ENCODE measurements at regions not wholly inside any gene's neighbourhood (a gene's known extent, or its start where the extent isn't known, plus 50 kb on each side); places are given as distances from the start of the nearest gene placed in this dataset.

GRCh38 chr3:148330542-148330941, 367.2 kb upstream of the AGTR1 start:
- Histone ChIP-seq H3K4me2 (ENCODE audit: low read depth, low read length) (no peak overlapping the region), H3K18ac (ENCODE audit: low read depth, low read length) (no peak overlapping the region), H3K4me3 (ENCODE audit: insufficient read depth, low read depth, low read length) (no peak overlapping the region), H3K79me1 (ENCODE audit: low read depth in 1 of 2, low read length in 2 of 2) (no peaks in the 10 kb centered on the region), H3K9me1 (ENCODE audit: insufficient read depth, low read length) (no peaks in the 10 kb centered on the region), H3K23ac (ENCODE audit: low read depth, low read length) (no peak overlapping the region), H3K4ac (ENCODE audit: low read depth, low read length) (no peak overlapping the region), H3K9me3 (ENCODE audit: control insufficient read depth, insufficient read depth, low read length) (no peaks in the 10 kb centered on the region), H2AFZ (replicated peaks; ENCODE audit: low read length, poor library complexity) (no peak overlapping the region), H2AK5ac (ENCODE audit: low read depth, low read length) (no peak overlapping the region), H4K5ac (ENCODE audit: low read depth, low read length) (no peak overlapping the region), H3K36me3 (ENCODE audit: control insufficient read depth, insufficient read depth, low read length) (no peaks in the 10 kb centered on the region), H2AK9ac (replicated peaks; ENCODE audit: low read depth, low read length, poor library complexity) (no peak overlapping the region), H2BK20ac (ENCODE audit: low read depth, low read length) (no peak overlapping the region; the same call in 1 of the 2 replicates), H3K4me1 (ENCODE audit: control insufficient read depth, insufficient read depth, low read length) (peaks cover 4% of the 10 kb centered on the region; the same call in 1 of the 2 replicates), H4K20me1 (ENCODE audit: insufficient read depth, low read length) (no peaks in the 10 kb centered on the region), H2BK5ac (ENCODE audit: low read depth, low read length, poor library complexity, severe bottlenecking) (no peak overlapping the region), H3K56ac (ENCODE audit: extremely low read depth, insufficient read depth, low read length) (no peak overlapping the region; the same call in 1 of the 2 replicates), H2BK15ac (ENCODE audit: low read depth, low read length) (no peak overlapping the region), H4K8ac (ENCODE audit: low read depth in 2 of 2, low read length in 2 of 2) (no peak overlapping the region), H3K27ac (ENCODE audit: insufficient read depth, low read length) (no peak overlapping the region), H3K27me3 (ENCODE audit: control insufficient read depth, insufficient read depth, low read length) (no peaks in the 10 kb centered on the region), H3K14ac (replicated peaks; ENCODE audit: low read depth, low read length) (no peak overlapping the region), H3K9ac (ENCODE audit: low read depth, low read length) (no peak overlapping the region), H2BK120ac (ENCODE audit: low read depth, low read length) (no peak overlapping the region), H4K91ac (ENCODE audit: insufficient read depth, low read depth, low read length) (no peak overlapping the region)
- TF ChIP-seq MXI1 (IDR thresholded peaks at IDR 0.05; ENCODE audit: borderline replicate concordance, low read depth, low read length) (no peak), BHLHE40 (IDR thresholded peaks at IDR 0.05; ENCODE audit: low read depth, low read length) (no peak), POLR2A (IDR thresholded peaks at IDR 0.05; ENCODE audit: low read depth, low read length) (no peak), MAZ (IDR thresholded peaks at IDR 0.05; ENCODE audit: borderline replicate concordance, low read depth, low read length) (no peak), RFX5 (IDR thresholded peaks at IDR 0.05; ENCODE audit: low read depth, low read length) (no peak), ELK1 (IDR thresholded peaks at IDR 0.05; ENCODE audit: borderline replicate concordance, low read depth, low read length) (no peak), RCOR1 (IDR thresholded peaks at IDR 0.05; ENCODE audit: insufficient replicate concordance, low read length) (no peak), MAFK (IDR thresholded peaks at IDR 0.05; ENCODE audit: low read depth, low read length) (no peak), SMC3 (IDR thresholded peaks at IDR 0.05; ENCODE audit: low read depth, low read length) (no peak), CEBPB (IDR thresholded peaks at IDR 0.05; ENCODE audit: low read depth, low read length) (no peak)
- TF ChIP-seq, protein P1, sequence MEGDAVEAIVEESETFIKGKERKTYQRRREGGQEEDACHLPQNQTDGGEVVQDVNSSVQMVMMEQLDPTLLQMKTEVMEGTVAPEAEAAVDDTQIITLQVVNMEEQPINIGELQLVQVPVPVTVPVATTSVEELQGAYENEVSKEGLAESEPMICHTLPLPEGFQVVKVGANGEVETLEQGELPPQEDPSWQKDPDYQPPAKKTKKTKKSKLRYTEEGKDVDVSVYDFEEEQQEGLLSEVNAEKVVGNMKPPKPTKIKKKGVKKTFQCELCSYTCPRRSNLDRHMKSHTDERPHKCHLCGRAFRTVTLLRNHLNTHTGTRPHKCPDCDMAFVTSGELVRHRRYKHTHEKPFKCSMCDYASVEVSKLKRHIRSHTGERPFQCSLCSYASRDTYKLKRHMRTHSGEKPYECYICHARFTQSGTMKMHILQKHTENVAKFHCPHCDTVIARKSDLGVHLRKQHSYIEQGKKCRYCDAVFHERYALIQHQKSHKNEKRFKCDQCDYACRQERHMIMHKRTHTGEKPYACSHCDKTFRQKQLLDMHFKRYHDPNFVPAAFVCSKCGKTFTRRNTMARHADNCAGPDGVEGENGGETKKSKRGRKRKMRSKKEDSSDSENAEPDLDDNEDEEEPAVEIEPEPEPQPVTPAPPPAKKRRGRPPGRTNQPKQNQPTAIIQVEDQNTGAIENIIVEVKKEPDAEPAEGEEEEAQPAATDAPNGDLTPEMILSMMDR (conservative IDR thresholded peaks at IDR 0.05; ENCODE audit: low read depth, low read length) = no peak
- TF ChIP-seq, protein P2, sequence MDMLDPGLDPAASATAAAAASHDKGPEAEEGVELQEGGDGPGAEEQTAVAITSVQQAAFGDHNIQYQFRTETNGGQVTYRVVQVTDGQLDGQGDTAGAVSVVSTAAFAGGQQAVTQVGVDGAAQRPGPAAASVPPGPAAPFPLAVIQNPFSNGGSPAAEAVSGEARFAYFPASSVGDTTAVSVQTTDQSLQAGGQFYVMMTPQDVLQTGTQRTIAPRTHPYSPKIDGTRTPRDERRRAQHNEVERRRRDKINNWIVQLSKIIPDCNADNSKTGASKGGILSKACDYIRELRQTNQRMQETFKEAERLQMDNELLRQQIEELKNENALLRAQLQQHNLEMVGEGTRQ (IDR thresholded peaks at IDR 0.05; ENCODE audit: low read depth, low read length) = no peak
- no TSS peak for BruUV-seq (replicated peaks)
- intact Hi-C loops (cut with micrococcal nuclease) (no loop called here), dilution Hi-C loops (cut with HindIII; ENCODE audit: low sequenced_read_pairs, unreplicated experiment) (no loop called here), in situ Hi-C loops (cut with MboI; ENCODE audit: low sequenced_read_pairs) (no loop called here)
- WGBS, 2 experiments (ENCODE audit: extremely low coverage in 2 of 2, insufficient read length in 1 of 2) = no CpG with 5 or more reads among the region's 4 CpGs
- ATAC-seq (ENCODE audit: low read depth) = no peak
- CTCF ChIA-PET = interaction anchor here (0.6 kb wide), 1 partner anchor 77 kb away, joined by 3 read pairs; no protein-coding TSS in a partner anchor
- POLR2A ChIA-PET (ENCODE audit: unreplicated experiment) = no interaction called here
- DNase-seq = no peak

Measured in IMR-90 (cell line).